Kidney epithelial cell (primary cell): ENCODE measurements at regions not wholly inside any gene's neighbourhood (a gene's known extent, or its start where the extent isn't known, plus 50 kb on each side); places are given as distances from the start of the nearest gene placed in this dataset.

ENCODE experiments used
- DNase-seq: peaks from one replicate; pipeline ENCODE4 v3.0.0-alpha.2; 2010; ENCODE audit warnings: low read depth
- H3K27me3 ChIP-seq: 2 replicates; pipeline ENCODE4 v1.6.0; 2011; ENCODE audit warnings: low read length; ENCODE audit not compliant: control insufficient read depth, insufficient read depth
- H3K36me3 ChIP-seq: 2 replicates; pipeline ENCODE4 v1.5.1; 2011; ENCODE audit warnings: low read length; ENCODE audit not compliant: control insufficient read depth, insufficient read depth
- H3K4me3 ChIP-seq: 2 replicates; pipeline ENCODE4 v1.5.1; 2011; ENCODE audit warnings: low read depth, mild to moderate bottlenecking, control low read depth, low read length
- TF ChIP-seq, protein P1 (sequence below): IDR thresholded peaks from 2 replicates; pipeline ENCODE4 v1.5.1; 2011; ENCODE audit warnings: mild to moderate bottlenecking, moderate library complexity, low read length, control low read depth, inconsistent platforms; ENCODE audit not compliant: insufficient read depth, poor library complexity, severe bottlenecking

DNA sequence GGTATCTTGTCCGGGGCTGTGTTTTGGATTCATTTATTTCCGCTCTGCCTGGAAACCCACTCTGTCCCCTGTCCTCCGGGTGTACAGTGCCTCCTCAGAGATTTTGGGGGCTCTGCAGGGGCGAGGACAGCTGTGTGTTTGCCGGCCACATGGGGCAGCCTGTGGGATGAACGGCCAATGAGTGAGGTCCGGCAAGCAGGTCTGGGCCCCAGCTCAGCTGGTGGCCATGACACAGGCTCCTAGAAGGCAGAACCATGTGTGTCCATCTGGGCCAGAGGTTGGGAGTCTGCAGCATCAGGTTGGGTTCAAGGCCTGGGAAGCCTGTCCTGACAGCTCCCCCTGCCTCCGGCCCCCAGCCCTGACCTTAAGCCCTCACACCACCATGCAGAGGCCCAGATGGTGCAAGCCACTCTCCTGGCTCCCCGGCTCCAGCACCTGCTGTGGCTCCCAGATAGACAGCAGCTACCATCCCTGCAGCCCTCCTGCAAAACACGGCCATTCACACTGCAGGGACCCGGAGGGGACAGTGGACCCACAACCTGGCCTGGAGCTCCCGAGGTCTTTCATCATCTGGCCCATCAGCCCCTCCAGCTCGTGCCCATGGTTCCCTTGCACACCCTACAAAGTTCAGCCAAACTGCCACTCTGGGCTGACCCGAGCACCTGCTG is 220.1 kb upstream of the C14orf180 start:
- TF ChIP-seq, protein P1, sequence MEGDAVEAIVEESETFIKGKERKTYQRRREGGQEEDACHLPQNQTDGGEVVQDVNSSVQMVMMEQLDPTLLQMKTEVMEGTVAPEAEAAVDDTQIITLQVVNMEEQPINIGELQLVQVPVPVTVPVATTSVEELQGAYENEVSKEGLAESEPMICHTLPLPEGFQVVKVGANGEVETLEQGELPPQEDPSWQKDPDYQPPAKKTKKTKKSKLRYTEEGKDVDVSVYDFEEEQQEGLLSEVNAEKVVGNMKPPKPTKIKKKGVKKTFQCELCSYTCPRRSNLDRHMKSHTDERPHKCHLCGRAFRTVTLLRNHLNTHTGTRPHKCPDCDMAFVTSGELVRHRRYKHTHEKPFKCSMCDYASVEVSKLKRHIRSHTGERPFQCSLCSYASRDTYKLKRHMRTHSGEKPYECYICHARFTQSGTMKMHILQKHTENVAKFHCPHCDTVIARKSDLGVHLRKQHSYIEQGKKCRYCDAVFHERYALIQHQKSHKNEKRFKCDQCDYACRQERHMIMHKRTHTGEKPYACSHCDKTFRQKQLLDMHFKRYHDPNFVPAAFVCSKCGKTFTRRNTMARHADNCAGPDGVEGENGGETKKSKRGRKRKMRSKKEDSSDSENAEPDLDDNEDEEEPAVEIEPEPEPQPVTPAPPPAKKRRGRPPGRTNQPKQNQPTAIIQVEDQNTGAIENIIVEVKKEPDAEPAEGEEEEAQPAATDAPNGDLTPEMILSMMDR = no peak
- DNase-seq = no peak
- Histone ChIP-seq H3K36me3 (no peaks in the 10 kb centered on the region), H3K27me3 (peaks cover 2% of the 10 kb centered on the region), H3K4me3 (no peak overlapping the region)

DNA sequence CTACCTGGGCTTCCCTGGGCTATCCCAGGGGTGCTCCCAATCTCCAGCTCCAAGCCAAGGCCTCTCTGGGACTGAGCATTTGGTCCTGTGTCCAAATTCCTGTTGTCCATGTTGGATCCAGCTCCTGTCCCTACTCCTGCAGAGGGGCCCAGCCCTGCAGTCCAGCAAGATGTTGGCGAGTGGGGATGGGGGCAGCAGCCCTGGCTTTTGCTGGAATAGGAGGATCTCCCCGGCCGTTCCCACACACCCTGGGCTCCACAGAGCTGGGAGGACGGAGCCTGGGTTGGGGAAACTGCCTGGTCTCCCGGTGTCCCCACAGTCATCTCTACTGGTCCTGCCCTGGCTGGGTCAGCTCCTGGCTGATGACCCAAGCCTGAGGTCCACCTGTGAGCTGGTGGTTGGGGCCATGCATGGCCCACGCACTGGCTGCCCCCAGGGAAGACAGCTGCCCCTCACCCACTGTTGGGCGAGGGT is 219.6 kb upstream of the C14orf180 start:
- H3K27me3 ChIP-seq = peaks cover 2% of the 10 kb centered on the region
- TF ChIP-seq, protein P1 = no peak
- no peak for DNase-seq
- no peak overlapping the region for H3K4me3 ChIP-seq
- no peaks in the 10 kb centered on the region for H3K36me3 ChIP-seq

DNA sequence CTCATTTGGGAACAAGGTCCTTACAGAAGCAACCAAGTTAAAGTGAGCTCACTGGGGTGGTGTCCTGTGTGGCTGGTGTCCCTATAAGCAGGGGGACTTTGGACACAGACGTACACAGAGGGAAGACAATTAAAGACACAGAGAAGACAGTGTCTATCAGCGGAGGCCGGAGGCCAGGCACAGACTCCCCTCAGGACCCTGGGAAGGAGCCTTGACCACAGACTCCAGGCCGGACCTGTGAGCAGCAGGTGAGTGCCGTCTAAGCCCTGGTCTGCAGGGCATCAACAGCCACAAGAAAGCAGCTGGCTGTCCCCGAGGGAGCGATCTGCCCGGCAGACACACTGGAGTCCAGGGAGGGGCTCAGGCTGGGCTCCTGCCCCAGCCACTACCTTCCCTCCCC is 219.1 kb upstream of the C14orf180 start:
- DNase-seq = no peak
- TF ChIP-seq, protein P1 = no peak
- Histone ChIP-seq H3K36me3 (no peaks in the 10 kb centered on the region), H3K4me3 (no peak overlapping the region), H3K27me3 (peaks cover 2% of the 10 kb centered on the region)

DNA sequence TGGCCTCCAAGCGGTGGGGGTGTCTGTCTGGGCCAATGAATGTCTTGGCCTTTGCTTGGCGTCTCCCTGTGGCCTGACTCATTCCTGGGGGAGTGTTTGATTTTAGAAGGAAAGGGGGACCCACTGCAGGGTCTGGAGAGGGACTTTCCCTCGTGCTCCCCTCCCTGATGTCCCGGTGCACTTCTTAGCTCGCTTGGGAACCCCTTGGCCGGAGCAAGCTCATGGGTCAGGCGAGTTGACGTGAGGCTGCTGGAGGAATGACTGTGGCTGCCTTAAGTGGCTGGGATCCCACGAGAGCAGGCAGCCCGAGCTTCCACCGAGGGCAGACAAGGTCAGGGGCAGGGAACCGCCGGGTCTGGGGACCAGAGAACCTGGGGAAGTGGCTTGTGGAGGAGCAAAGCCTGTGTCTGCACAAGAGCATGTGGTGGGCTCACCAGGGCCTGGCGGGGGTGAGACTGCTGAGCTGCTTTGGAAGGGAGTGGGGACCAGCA is 218.4 kb upstream of the C14orf180 start:
- no peaks in the 10 kb centered on the region for H3K36me3 ChIP-seq
- peaks cover 2% of the 10 kb centered on the region for H3K27me3 ChIP-seq
- TF ChIP-seq, protein P1 = no peak
- no peak overlapping the region for H3K4me3 ChIP-seq
- DNase-seq = no peak

DNA sequence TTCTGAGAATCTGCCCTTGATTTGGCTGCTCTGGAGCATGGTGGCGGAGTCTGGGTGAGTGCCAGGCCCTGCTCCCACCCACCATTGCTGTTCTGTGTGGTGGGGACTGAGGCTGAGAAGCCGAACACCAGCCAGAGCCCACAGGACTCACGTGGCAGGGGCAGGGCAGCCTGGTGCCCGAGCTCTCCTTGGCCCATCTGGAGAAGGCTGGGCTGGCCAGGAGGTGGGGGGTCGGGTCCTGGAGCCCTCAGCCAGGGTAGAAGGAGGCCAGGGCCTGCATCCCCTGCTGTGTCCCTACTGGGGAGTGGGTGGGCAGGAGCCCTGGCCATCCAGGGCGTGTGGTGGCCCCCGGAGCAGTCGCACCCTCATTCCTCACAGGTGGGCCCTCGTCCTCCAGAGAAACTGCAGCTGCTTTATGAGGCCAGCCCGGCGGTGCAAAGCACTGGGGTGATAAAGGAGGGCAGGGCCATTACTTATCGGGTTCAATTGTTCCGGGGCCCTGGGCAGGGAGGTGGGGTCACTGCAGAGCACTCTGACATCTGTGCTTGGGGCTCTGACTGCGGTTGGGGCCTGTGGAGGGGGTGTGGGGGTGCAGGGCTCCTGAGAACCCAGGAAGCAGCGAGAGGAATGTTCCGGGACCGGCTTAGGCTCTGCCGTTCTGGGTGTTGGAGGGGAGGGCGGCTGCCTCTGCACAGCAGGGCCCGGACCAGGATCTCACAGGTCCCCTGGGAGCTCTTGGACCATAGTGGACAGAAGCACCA is 217.5 kb upstream of the C14orf180 start:
- peaks cover 4% of the 10 kb centered on the region for H3K27me3 ChIP-seq
- DNase-seq = no peak
- H3K4me3 ChIP-seq = no peak overlapping the region
- H3K36me3 ChIP-seq = no peaks in the 10 kb centered on the region
- TF ChIP-seq, protein P1 = no peak
